ENCODE measurements at regions not wholly inside any gene's neighbourhood (a gene's known extent, or its start where the extent isn't known, plus 50 kb on each side); places are given as distances from the start of the nearest gene placed in this dataset.

DNA sequence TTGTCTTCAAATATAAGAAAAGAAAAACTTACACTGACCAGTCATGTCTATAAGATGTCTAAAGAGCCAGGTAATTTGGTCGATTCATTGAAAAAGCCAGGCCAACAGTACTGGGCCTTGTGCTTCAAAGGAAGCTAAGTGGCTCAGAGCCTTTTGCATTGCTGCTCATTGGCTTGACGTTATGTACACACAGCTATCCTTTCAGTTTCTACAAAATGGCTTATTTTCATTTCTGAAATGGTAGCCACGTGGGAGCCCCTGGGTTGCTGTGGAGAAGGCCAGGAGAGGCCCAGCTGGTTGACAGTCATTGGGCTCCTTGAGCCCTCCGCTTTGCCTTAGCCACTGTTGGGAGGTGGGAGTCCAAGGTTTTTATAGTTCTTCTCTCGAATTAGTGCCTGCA lies 199.1 kb upstream of the CXorf66 start:
- TF ChIP-seq POLR2A (IDR thresholded peaks at IDR 0.05; ENCODE audit: low read length): no peak
- TF ChIP-seq, protein P1, sequence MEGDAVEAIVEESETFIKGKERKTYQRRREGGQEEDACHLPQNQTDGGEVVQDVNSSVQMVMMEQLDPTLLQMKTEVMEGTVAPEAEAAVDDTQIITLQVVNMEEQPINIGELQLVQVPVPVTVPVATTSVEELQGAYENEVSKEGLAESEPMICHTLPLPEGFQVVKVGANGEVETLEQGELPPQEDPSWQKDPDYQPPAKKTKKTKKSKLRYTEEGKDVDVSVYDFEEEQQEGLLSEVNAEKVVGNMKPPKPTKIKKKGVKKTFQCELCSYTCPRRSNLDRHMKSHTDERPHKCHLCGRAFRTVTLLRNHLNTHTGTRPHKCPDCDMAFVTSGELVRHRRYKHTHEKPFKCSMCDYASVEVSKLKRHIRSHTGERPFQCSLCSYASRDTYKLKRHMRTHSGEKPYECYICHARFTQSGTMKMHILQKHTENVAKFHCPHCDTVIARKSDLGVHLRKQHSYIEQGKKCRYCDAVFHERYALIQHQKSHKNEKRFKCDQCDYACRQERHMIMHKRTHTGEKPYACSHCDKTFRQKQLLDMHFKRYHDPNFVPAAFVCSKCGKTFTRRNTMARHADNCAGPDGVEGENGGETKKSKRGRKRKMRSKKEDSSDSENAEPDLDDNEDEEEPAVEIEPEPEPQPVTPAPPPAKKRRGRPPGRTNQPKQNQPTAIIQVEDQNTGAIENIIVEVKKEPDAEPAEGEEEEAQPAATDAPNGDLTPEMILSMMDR (IDR thresholded peaks at IDR 0.05): no peak
- no peak for TF ChIP-seq MAZ (IDR thresholded peaks at IDR 0.05; ENCODE audit: borderline replicate concordance, low read depth, low read length)
- no peak for TF ChIP-seq NR3C1 (IDR thresholded peaks at IDR 0.05)
- no peak for TF ChIP-seq BHLHE40 (IDR thresholded peaks at IDR 0.05; ENCODE audit: low read depth, low read length)
- no peak for TF ChIP-seq RNF2 (IDR thresholded peaks at IDR 0.05; ENCODE audit: borderline replicate concordance, low read depth)
- TF ChIP-seq RCOR1 (IDR thresholded peaks at IDR 0.05; ENCODE audit: low read depth, low read length): no peak
- TF ChIP-seq ELK1 (IDR thresholded peaks at IDR 0.05; ENCODE audit: low read depth, low read length): no peak
- TF ChIP-seq HOXA7 (CRISPR knock-in tag; IDR thresholded peaks at IDR 0.05): no peak
- no peak for TF ChIP-seq GATA3 (IDR thresholded peaks at IDR 0.05; ENCODE audit: borderline replicate concordance)
- no peak for TF ChIP-seq RAD21 (conservative IDR thresholded peaks at IDR 0.05 in 1 of 2, IDR thresholded peaks at IDR 0.05 in 1 of 2)
- TF ChIP-seq CEBPB (IDR thresholded peaks at IDR 0.05): no peak

All from A549 (cell line).